Caki2 (cell line): ENCODE measurements at regions not wholly inside any gene's neighbourhood (a gene's known extent, or its start where the extent isn't known, plus 50 kb on each side); places are given as distances from the start of the nearest gene placed in this dataset.
"Not testable (repeated sequence)": the region's sequence is repeated elsewhere in the genome, so short reads cannot be mapped to it uniquely, and the experiment has no call there.

Source experiments
- DNase-seq: peaks from one replicate; pipeline ENCODE4 v3.0.0-alpha.2; 2015; ENCODE audit warnings: low read depth
- in situ Hi-C: cut with HindIII; loops from 2 replicates; pipeline ENCODE4 v1.10.0; 2016; ENCODE audit warnings: low sequenced_read_pairs, low pct_unique_long_range_greater_than_20kb, mixed read lengths

GRCh38 chr4:103424853-103425252 is 226.7 kb upstream of the CENPE start:
- in situ Hi-C loops: no loop called here
- no peak for DNase-seq

- no peak for DNase-seq
- in situ Hi-C loops: no loop called here
Measured at GRCh38 chr4:103423261-103423660, 225.1 kb upstream of the CENPE start.

DNA sequence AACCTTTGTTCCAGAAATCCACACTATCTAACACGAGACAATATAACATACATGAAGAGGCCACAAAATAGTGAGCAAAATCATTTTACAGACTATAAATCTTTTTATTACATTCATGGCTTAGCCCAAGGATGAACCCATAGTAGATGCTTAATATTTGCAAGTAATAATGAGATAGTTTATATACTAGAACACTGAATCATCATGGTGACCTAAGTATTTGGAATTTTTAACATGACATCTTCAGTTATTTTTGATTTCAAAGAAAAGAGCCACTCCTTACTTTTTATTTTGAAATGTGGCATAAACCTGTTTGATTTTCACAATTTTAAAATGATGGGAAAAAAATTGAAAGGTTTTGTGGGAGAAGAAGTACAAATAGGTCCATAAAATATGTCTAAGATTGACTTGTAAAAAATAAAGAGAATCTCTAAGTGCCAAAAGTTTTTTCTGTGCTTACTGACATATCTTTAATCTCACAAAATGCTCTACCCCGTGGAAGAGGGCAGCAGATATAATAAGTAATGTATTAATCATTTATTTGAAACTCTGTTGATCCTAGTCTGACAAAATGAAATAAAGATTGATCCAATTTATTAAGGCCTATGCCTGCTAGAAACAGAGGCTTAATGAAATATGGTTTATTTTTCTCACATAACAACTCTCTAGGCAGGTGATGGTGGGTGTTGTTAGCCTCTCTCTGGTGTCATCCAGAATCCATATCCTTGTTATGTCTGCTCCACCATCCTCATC is 224.5 kb upstream of the CENPE start:
- in situ Hi-C loops: no loop called here
- DNase-seq: no peak

DNA sequence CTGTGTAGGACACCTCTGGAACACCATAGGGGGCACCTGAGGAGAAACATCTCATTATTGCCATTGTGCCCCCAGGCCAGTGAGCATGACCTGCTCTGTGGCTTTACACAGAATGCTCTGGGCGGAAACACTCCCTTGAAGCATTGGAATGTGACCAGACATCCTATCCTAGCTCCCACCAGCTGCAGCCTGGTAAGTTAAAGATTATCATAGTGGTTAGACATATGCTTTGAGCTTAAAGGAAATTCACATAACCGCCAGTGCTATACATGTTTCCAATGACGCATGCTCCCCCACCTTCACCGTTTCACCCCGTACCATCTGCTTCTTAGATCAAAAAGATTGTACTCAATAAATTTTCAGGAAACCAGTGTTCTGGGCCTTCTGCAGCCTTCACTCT is 217.7 kb upstream of the CENPE start:
- in situ Hi-C loops: no loop called here
- no peak for DNase-seq

DNA sequence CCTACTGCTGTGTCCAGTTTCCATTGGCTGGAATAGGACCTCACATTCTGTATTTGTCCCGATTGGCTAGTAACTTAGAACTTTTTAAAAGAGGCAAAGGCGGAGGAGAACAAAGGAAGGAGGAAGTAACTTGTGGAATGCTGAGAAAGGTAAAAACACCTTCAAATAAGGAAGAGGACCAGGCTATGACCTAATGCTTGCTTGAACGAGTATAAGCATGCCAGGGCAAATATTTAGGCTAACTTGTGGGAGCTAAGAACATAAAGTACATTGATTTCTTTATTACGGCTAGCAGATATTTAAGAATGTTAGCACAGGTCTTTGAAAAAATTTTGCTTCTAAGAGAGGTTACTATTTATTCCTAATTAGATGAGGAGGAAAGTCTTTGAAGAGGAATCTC is 214.5 kb upstream of the CENPE start:
- in situ Hi-C loops, DNase-seq: not testable (repeated sequence)

- in situ Hi-C loops: no loop called here
- DNase-seq: no peak
Measured at GRCh38 chr4:103410386-103410785, 212.2 kb upstream of the CENPE start.

DNA sequence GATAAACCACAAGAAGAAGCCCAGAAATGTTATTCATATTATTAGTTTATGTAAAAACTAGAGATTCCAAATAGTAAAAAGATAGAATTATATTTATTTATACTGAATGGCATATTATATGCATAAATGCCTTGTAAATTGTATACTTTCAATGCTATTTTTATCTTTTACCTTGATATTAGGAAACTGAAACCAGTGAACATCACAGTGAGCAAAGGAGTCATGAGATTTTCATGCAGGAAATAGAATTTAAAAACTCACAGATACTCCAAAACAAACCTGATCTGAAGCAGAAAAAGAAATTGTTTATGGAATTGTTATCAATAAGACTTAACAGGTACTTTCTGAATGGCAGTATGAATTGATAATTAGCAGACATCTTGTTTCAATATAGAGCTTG is 207.3 kb upstream of the CENPE start:
- DNase-seq: no peak
- in situ Hi-C loops: no loop called here

DNA sequence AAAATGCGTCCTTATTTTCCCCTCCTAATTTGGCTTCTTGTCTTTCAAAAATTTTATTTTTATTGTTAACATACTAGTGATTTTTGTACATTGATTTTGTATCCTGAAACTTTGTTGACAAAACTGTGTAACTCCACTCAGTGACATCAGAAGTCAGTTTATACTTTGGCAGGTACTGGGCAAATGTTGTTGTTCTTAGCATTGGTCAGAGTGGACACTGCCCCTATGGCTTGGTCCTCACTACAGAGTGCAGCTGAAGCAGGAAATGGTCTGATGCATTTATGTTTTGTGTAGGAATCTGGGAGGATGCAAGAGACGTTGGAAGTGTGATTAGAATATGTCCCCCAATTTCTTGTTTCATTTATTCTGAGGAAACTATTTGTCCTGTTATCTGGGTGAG is 205.5 kb upstream of the CENPE start:
- DNase-seq: no peak
- in situ Hi-C loops: no loop called here

DNA sequence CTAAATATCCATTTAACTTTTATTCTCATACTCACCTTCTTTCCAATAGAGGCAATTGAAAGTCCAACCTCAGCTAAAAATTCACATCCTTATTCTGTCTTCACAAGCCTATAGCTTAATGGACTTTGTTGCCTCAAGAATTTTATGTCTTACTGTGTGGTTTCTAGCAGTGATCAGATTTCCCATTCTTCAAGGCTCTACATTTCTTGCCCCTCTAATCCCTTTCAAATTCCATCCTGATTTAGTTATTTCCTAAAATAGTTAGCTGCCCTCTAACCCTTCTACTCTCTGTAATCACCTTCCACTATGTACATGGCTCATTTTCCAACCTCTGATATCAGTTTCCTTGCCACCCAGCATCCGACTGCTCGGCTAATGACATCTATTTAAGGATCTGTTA is 204.1 kb upstream of the CENPE start:
- in situ Hi-C loops: no loop called here
- no peak for DNase-seq

GRCh38 chr4:103400405-103400804 is 202.3 kb upstream of the CENPE start:
- in situ Hi-C loops: no loop called here
- DNase-seq: peak; percentile 2

- in situ Hi-C loops: no loop called here
- DNase-seq: no peak
Measured at GRCh38 chr4:103397541-103397940, 199.4 kb upstream of the CENPE start.

GRCh38 chr4:103387508-103388011 is 189.4 kb upstream of the CENPE start:
- in situ Hi-C loops, DNase-seq: not testable (repeated sequence)

- in situ Hi-C loops, DNase-seq: not testable (repeated sequence)
Measured at GRCh38 chr4:103385565-103385964, 187.4 kb upstream of the CENPE start.

- peak; percentile 29 for DNase-seq
Measured at GRCh38 chr4:103375278-103375677, 177.1 kb upstream of the CENPE start.

DNA sequence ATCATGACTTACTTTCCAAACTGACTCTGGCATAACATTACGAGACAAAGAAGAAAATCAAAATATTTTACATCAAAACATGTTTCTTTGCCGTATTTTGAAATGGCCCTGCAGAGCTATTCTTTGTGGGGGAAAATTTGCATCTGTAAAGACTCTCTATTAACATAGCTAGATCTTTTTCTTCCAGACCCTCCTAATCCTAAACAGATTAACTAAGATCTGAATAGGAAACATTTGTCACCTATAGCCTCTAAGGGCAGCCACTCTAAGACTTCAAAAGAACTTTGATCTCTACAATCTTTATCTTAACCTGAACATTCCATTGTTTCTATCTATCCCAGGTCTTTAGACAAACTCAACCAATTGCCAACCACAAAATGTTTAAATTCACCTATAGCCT is 176.6 kb upstream of the CENPE start:
- no peak for DNase-seq
- in situ Hi-C loops: no loop called here

More at GRCh38 chr4:103375278-103375677, 177.1 kb upstream of the CENPE start:
- in situ Hi-C loops: no loop called here

GRCh38 chr4:103374306-103374705 is 176.2 kb upstream of the CENPE start:
- in situ Hi-C loops: no loop called here
- DNase-seq: no peak

GRCh38 chr4:103372002-103372558 is 173.9 kb upstream of the CENPE start:
- DNase-seq: no peak
- in situ Hi-C loops: no loop called here

- DNase-seq: no peak
- in situ Hi-C loops: no loop called here
Measured at GRCh38 chr4:103370336-103370735, 172.2 kb upstream of the CENPE start.

- in situ Hi-C loops: no loop called here
Measured at GRCh38 chr4:103365285-103365684, 167.1 kb upstream of the CENPE start.

GRCh38 chr4:103364083-103364482 is 165.9 kb upstream of the CENPE start:
- in situ Hi-C loops: no loop called here
- no peak for DNase-seq

More at GRCh38 chr4:103365285-103365684, 167.1 kb upstream of the CENPE start:
- no peak for DNase-seq
